SK-N-MC (cell line): ENCODE measurements at regions not wholly inside any gene's neighbourhood (a gene's known extent, or its start where the extent isn't known, plus 50 kb on each side); places are given as distances from the start of the nearest gene placed in this dataset.
"Not testable (repeated sequence)": the region's sequence is repeated elsewhere in the genome, so short reads cannot be mapped to it uniquely, and the experiment has no call there.

Experiments
- DNase-seq: peaks from one replicate; pipeline ENCODE4 v3.0.0-alpha.2; 2011; ENCODE audit warnings: low read depth, low spot score
- H3K27ac ChIP-seq: fragments of 200-600 bp; sonication (generic); 2 replicates; pipeline ENCODE4 v1.5.1; 2016; ENCODE audit warnings: mixed run types
- H3K36me3 ChIP-seq: fragments of 200-600 bp; sonication (generic); 2 replicates; pipeline ENCODE4 v1.6.1; 2017; ENCODE audit warnings: antibody characterized with exemption, low read length, mixed read lengths; ENCODE audit not compliant: insufficient read depth
- H3K4me3 ChIP-seq: fragments of 200-600 bp; sonication (generic); 2 replicates; pipeline ENCODE4 v1.5.1; 2016
- H3K9ac ChIP-seq: fragments of 200-600 bp; sonication (generic); 2 replicates; pipeline ENCODE4 v1.8.0; 2017; ENCODE audit warnings: mixed run types, mixed read lengths; ENCODE audit not compliant: insufficient read length
- H3K9me3 ChIP-seq: fragments of 200-600 bp; sonication (generic); 2 replicates; pipeline ENCODE4 v1.6.1; 2017; ENCODE audit warnings: low read depth, mild to moderate bottlenecking, antibody characterized with exemption, low read length, moderate library complexity, mixed read lengths
- EZH2 ChIP-seq: fragments of 200-600 bp; sonication (generic); IDR thresholded peaks from one replicate; pipeline ENCODE4 v1.6.1; 2017; ENCODE audit warnings: antibody characterized with exemption
- FOXP2 ChIP-seq: optimal IDR thresholded peaks from 2 replicates; pipeline ENCODE3; 2011; ENCODE audit warnings: mild to moderate bottlenecking, moderate library complexity; ENCODE audit not compliant: insufficient read depth; ENCODE audit errors: extremely low read length, control extremely low read depth
- POLR2AphosphoS5 ChIP-seq: IDR thresholded peaks from 2 replicates; pipeline ENCODE4 v1.6.1; 2012; ENCODE audit warnings: mild to moderate bottlenecking, low read depth, low read length, borderline replicate concordance

- no peak for DNase-seq
- H3K9ac ChIP-seq = no peak overlapping the region
- no peaks in the 10 kb centered on the region for H3K9me3 ChIP-seq
- TF ChIP-seq FOXP2 = no peak
- no peak for TF ChIP-seq EZH2
- no peak for TF ChIP-seq POLR2AphosphoS5
- H3K36me3 ChIP-seq = no peaks in the 10 kb centered on the region
- no peak overlapping the region for H3K27ac ChIP-seq
- H3K4me3 ChIP-seq = no peak overlapping the region
These were observed 60.2 kb downstream of the GLUL start for GRCh38 chr1:182331387-182331786.

GRCh38 chr1:182330303-182330702 is 61.3 kb downstream of the GLUL start:
- Histone ChIP-seq H3K36me3 (no peaks in the 10 kb centered on the region), H3K27ac (no peak overlapping the region), H3K9me3 (no peaks in the 10 kb centered on the region), H3K4me3 (no peak overlapping the region), H3K9ac (no peak overlapping the region)
- no peak for DNase-seq
- TF ChIP-seq POLR2AphosphoS5 = no peak
- no peak for TF ChIP-seq FOXP2
- no peak for TF ChIP-seq EZH2

- TF ChIP-seq POLR2AphosphoS5 (no peak), EZH2 (no peak), FOXP2 (no peak)
- Histone ChIP-seq H3K9me3 (no peaks in the 10 kb centered on the region), H3K27ac (no peak overlapping the region), H3K36me3 (no peaks in the 10 kb centered on the region), H3K9ac (no peak overlapping the region), H3K4me3 (no peak overlapping the region)
- DNase-seq = no peak
These were observed 62.1 kb downstream of the GLUL start for GRCh38 chr1:182329471-182329870.

GRCh38 chr1:182328591-182328990 is 63.0 kb downstream of the GLUL start:
- Histone ChIP-seq H3K4me3 (no peak overlapping the region), H3K9ac (no peak overlapping the region), H3K27ac (no peak overlapping the region), H3K9me3 (no peaks in the 10 kb centered on the region), H3K36me3 (no peaks in the 10 kb centered on the region)
- TF ChIP-seq POLR2AphosphoS5 = no peak
- no peak for TF ChIP-seq FOXP2
- DNase-seq = no peak

- H3K36me3 ChIP-seq = no peaks in the 10 kb centered on the region
- no peak overlapping the region for H3K4me3 ChIP-seq
- no peaks in the 10 kb centered on the region for H3K9me3 ChIP-seq
- no peak for DNase-seq
- H3K9ac ChIP-seq = no peak overlapping the region
- H3K27ac ChIP-seq = no peak overlapping the region
- no peak for TF ChIP-seq POLR2AphosphoS5
- no peak for TF ChIP-seq EZH2
- no peak for TF ChIP-seq FOXP2
These were observed 66.3 kb downstream of the GLUL start for GRCh38 chr1:182325339-182325738.

GRCh38 chr1:182321532-182321931 is 70.1 kb downstream of the GLUL start:
- DNase-seq, H3K36me3 ChIP-seq, H3K4me3 ChIP-seq, H3K9ac ChIP-seq, H3K9me3 ChIP-seq, H3K27ac ChIP-seq: not testable (repeated sequence)

- Histone ChIP-seq H3K9ac (no peak overlapping the region), H3K36me3 (no peaks in the 10 kb centered on the region), H3K4me3 (no peak overlapping the region), H3K27ac (no peak overlapping the region), H3K9me3 (no peaks in the 10 kb centered on the region)
- TF ChIP-seq EZH2 (no peak), FOXP2 (no peak), POLR2AphosphoS5 (no peak)
- no peak for DNase-seq
These were observed 73.9 kb downstream of the GLUL start for GRCh38 chr1:182317611-182318161.

- H3K36me3 ChIP-seq, H3K4me3 ChIP-seq, H3K9ac ChIP-seq, H3K27ac ChIP-seq, H3K9me3 ChIP-seq, DNase-seq: not testable (repeated sequence)
These were observed 75.1 kb downstream of the GLUL start for GRCh38 chr1:182316454-182316853.

GRCh38 chr1:182315167-182315556 is 76.4 kb downstream of the GLUL start:
- no peaks in the 10 kb centered on the region for H3K9me3 ChIP-seq
- no peak overlapping the region for H3K4me3 ChIP-seq
- no peaks in the 10 kb centered on the region for H3K36me3 ChIP-seq
- TF ChIP-seq EZH2 (no peak), FOXP2 (no peak), POLR2AphosphoS5 (no peak)
- DNase-seq = no peak
- no peak overlapping the region for H3K9ac ChIP-seq
- H3K27ac ChIP-seq = no peak overlapping the region
